ENCODE measurements at regions not wholly inside any gene's neighbourhood (a gene's known extent, or its start where the extent isn't known, plus 50 kb on each side); places are given as distances from the start of the nearest gene placed in this dataset.
"Not testable (repeated sequence)": the region's sequence is repeated elsewhere in the genome, so short reads cannot be mapped to it uniquely, and the experiment has no call there.

GRCh38 chr6:12640438-12640837 lies 76.1 kb upstream of the PHACTR1 start:
- Histone ChIP-seq H3K4me2 (ENCODE audit: insufficient read depth, low read length, poor library complexity, severe bottlenecking) (no peak overlapping the region), H3K27me3 (ENCODE audit: control insufficient read depth in 3 of 3, insufficient read depth in 3 of 3, low read depth in 1 of 3, low read length in 3 of 3) (no peaks in the 10 kb centered on the region), H3K18ac (ENCODE audit: low read length) (no peak overlapping the region), H3K4me3 (ENCODE audit: low read length in 2 of 2) (no peak overlapping the region), H3K27ac (replicated peaks; ENCODE audit: low read length) (no peak overlapping the region), H3K36me3 (replicated peaks in 1 of 2; ENCODE audit: control insufficient read depth in 2 of 2, insufficient read depth in 2 of 2, low read length in 2 of 2) (no peaks in the 10 kb centered on the region), H2BK120ac (ENCODE audit: low read depth, low read length) (no peak overlapping the region), H2BK15ac (ENCODE audit: low read length) (no peak overlapping the region), H3K23ac (ENCODE audit: low read depth, low read length, poor library complexity) (no peak overlapping the region), H3K4ac (ENCODE audit: low read length) (no peak overlapping the region), H2BK12ac (ENCODE audit: low read length) (no peak overlapping the region), H4K8ac (ENCODE audit: low read depth, low read length) (no peak overlapping the region), H3K9ac (ENCODE audit: low read depth, low read length, poor library complexity) (no peak overlapping the region), H3K4me1 (ENCODE audit: control insufficient read depth in 2 of 2, insufficient read depth in 1 of 2, low read depth in 1 of 2, low read length in 2 of 2) (no peaks in the 10 kb centered on the region), H2BK5ac (ENCODE audit: low read length) (no peak overlapping the region), H3K9me3 (replicated peaks in 1 of 2; ENCODE audit: control insufficient read depth in 2 of 2, insufficient read depth in 1 of 2, low read depth in 1 of 2, low read length in 2 of 2) (no peaks in the 10 kb centered on the region), H2AK5ac (ENCODE audit: low read depth, low read length) (no peak overlapping the region), H3K14ac (ENCODE audit: low read length) (no peak overlapping the region), H3K79me1 (ENCODE audit: low read depth, low read length) (no peaks in the 10 kb centered on the region), H2AFZ (ENCODE audit: low read length) (no peak overlapping the region), H4K91ac (ENCODE audit: low read depth, low read length, poor library complexity) (no peak overlapping the region)
- DNase-seq (ENCODE audit: low spot score), result no peak
- WGBS, 2 donors (ENCODE audit: extremely low coverage in 2 of 2, insufficient read length in 2 of 2, insufficient replicate concordance in 1 of 2), result no CpG with 5 or more reads among the region's 1 CpG

GRCh38 chr6:12641785-12642184 lies 74.8 kb upstream of the PHACTR1 start:
- not testable (repeated sequence) for H3K79me1 ChIP-seq (ENCODE audit: low read depth, low read length); H2BK120ac ChIP-seq (ENCODE audit: low read depth, low read length); H2BK15ac ChIP-seq (ENCODE audit: low read length); H3K4ac ChIP-seq (ENCODE audit: low read length); H2AFZ ChIP-seq (ENCODE audit: low read length); H4K91ac ChIP-seq (ENCODE audit: low read depth, low read length, poor library complexity); H3K9me3 ChIP-seq (replicated peaks in 1 of 2; ENCODE audit: control insufficient read depth in 2 of 2, insufficient read depth in 1 of 2, low read depth in 1 of 2, low read length in 2 of 2); H3K27ac ChIP-seq (replicated peaks; ENCODE audit: low read length); H3K4me3 ChIP-seq (ENCODE audit: low read length in 2 of 2); H3K23ac ChIP-seq (ENCODE audit: low read depth, low read length, poor library complexity); H2BK12ac ChIP-seq (ENCODE audit: low read length); H2AK5ac ChIP-seq (ENCODE audit: low read depth, low read length); H3K4me1 ChIP-seq (ENCODE audit: control insufficient read depth in 2 of 2, insufficient read depth in 1 of 2, low read depth in 1 of 2, low read length in 2 of 2); DNase-seq (ENCODE audit: low spot score); H2BK5ac ChIP-seq (ENCODE audit: low read length); H4K8ac ChIP-seq (ENCODE audit: low read depth, low read length); H3K36me3 ChIP-seq (replicated peaks in 1 of 2; ENCODE audit: control insufficient read depth in 2 of 2, insufficient read depth in 2 of 2, low read length in 2 of 2); H3K4me2 ChIP-seq (ENCODE audit: insufficient read depth, low read length, poor library complexity, severe bottlenecking); H3K9ac ChIP-seq (ENCODE audit: low read depth, low read length, poor library complexity); H3K18ac ChIP-seq (ENCODE audit: low read length); H3K14ac ChIP-seq (ENCODE audit: low read length); H3K27me3 ChIP-seq (ENCODE audit: control insufficient read depth in 3 of 3, insufficient read depth in 3 of 3, low read depth in 1 of 3, low read length in 3 of 3)
- WGBS, 2 donors (ENCODE audit: extremely low coverage in 2 of 2, insufficient read length in 2 of 2, insufficient replicate concordance in 1 of 2), result no CpG with 5 or more reads among the region's 2 CpGs

- H3K36me3 ChIP-seq (replicated peaks in 1 of 2; ENCODE audit: control insufficient read depth in 2 of 2, insufficient read depth in 2 of 2, low read length in 2 of 2), result no peaks in the 10 kb centered on the region
- H3K9ac ChIP-seq (ENCODE audit: low read depth, low read length, poor library complexity), result no peak overlapping the region
- no CpG with 5 or more reads among the region's 4 CpGs for WGBS, 2 donors (ENCODE audit: extremely low coverage in 2 of 2, insufficient read length in 2 of 2, insufficient replicate concordance in 1 of 2)
- no peak overlapping the region for H3K27ac ChIP-seq (replicated peaks; ENCODE audit: low read length)
- H2BK12ac ChIP-seq (ENCODE audit: low read length), result no peak overlapping the region
- H3K4me2 ChIP-seq (ENCODE audit: insufficient read depth, low read length, poor library complexity, severe bottlenecking), result no peak overlapping the region
- H3K9me3 ChIP-seq (replicated peaks in 1 of 2; ENCODE audit: control insufficient read depth in 2 of 2, insufficient read depth in 1 of 2, low read depth in 1 of 2, low read length in 2 of 2), result no peaks in the 10 kb centered on the region
- no peak overlapping the region for H2AK5ac ChIP-seq (ENCODE audit: low read depth, low read length)
- no peaks in the 10 kb centered on the region for H3K79me1 ChIP-seq (ENCODE audit: low read depth, low read length)
- no peak overlapping the region for H3K4ac ChIP-seq (ENCODE audit: low read length)
- H3K4me1 ChIP-seq (ENCODE audit: control insufficient read depth in 2 of 2, insufficient read depth in 1 of 2, low read depth in 1 of 2, low read length in 2 of 2), result no peaks in the 10 kb centered on the region
- H3K4me3 ChIP-seq (ENCODE audit: low read length in 2 of 2), result no peak overlapping the region
- no peak overlapping the region for H4K91ac ChIP-seq (ENCODE audit: low read depth, low read length, poor library complexity)
- H2BK120ac ChIP-seq (ENCODE audit: low read depth, low read length), result no peak overlapping the region
- no peak overlapping the region for H2BK15ac ChIP-seq (ENCODE audit: low read length)
- DNase-seq (ENCODE audit: low spot score), result no peak
- H3K14ac ChIP-seq (ENCODE audit: low read length), result no peak overlapping the region
- no peak overlapping the region for H2BK5ac ChIP-seq (ENCODE audit: low read length)
- no peak overlapping the region for H3K18ac ChIP-seq (ENCODE audit: low read length)
- H2AFZ ChIP-seq (ENCODE audit: low read length), result no peak overlapping the region
- no peaks in the 10 kb centered on the region for H3K27me3 ChIP-seq (ENCODE audit: control insufficient read depth in 3 of 3, insufficient read depth in 3 of 3, low read depth in 1 of 3, low read length in 3 of 3)
- H4K8ac ChIP-seq (ENCODE audit: low read depth, low read length), result no peak overlapping the region
- no peak overlapping the region for H3K23ac ChIP-seq (ENCODE audit: low read depth, low read length, poor library complexity)
Measured at GRCh38 chr6:12645941-12646340, 70.6 kb upstream of the PHACTR1 start.

GRCh38 chr6:12648171-12648570 lies 68.4 kb upstream of the PHACTR1 start:
- Histone ChIP-seq H4K8ac (ENCODE audit: low read depth, low read length) (no peak overlapping the region), H3K14ac (ENCODE audit: low read length) (no peak overlapping the region), H2AK5ac (ENCODE audit: low read depth, low read length) (no peak overlapping the region), H3K4me3 (ENCODE audit: low read length in 2 of 2) (no peak overlapping the region), H3K4ac (ENCODE audit: low read length) (no peak overlapping the region), H2BK120ac (ENCODE audit: low read depth, low read length) (no peak overlapping the region), H4K91ac (ENCODE audit: low read depth, low read length, poor library complexity) (no peak overlapping the region), H2BK12ac (ENCODE audit: low read length) (no peak overlapping the region), H2AFZ (ENCODE audit: low read length) (no peak overlapping the region), H3K9me3 (replicated peaks in 1 of 2; ENCODE audit: control insufficient read depth in 2 of 2, insufficient read depth in 1 of 2, low read depth in 1 of 2, low read length in 2 of 2) (no peaks in the 10 kb centered on the region), H3K18ac (ENCODE audit: low read length) (no peak overlapping the region), H3K27ac (replicated peaks; ENCODE audit: low read length) (no peak overlapping the region), H2BK5ac (ENCODE audit: low read length) (no peak overlapping the region), H3K4me2 (ENCODE audit: insufficient read depth, low read length, poor library complexity, severe bottlenecking) (no peak overlapping the region), H2BK15ac (ENCODE audit: low read length) (no peak overlapping the region), H3K36me3 (replicated peaks in 1 of 2; ENCODE audit: control insufficient read depth in 2 of 2, insufficient read depth in 2 of 2, low read length in 2 of 2) (no peaks in the 10 kb centered on the region), H3K27me3 (ENCODE audit: control insufficient read depth in 3 of 3, insufficient read depth in 3 of 3, low read depth in 1 of 3, low read length in 3 of 3) (no peaks in the 10 kb centered on the region), H3K9ac (ENCODE audit: low read depth, low read length, poor library complexity) (no peak overlapping the region), H3K23ac (ENCODE audit: low read depth, low read length, poor library complexity) (no peak overlapping the region), H3K79me1 (ENCODE audit: low read depth, low read length) (no peaks in the 10 kb centered on the region), H3K4me1 (ENCODE audit: control insufficient read depth in 2 of 2, insufficient read depth in 1 of 2, low read depth in 1 of 2, low read length in 2 of 2) (no peaks in the 10 kb centered on the region)
- DNase-seq (ENCODE audit: low spot score), result no peak
- WGBS, 2 donors (ENCODE audit: extremely low coverage in 2 of 2, insufficient read length in 2 of 2, insufficient replicate concordance in 1 of 2), result no CpG with 5 or more reads among the region's 4 CpGs
